ENCODE measurements at regions not wholly inside any gene's neighbourhood (a gene's known extent, or its start where the extent isn't known, plus 50 kb on each side); places are given as distances from the start of the nearest gene placed in this dataset.

- TF ChIP-seq POLR2AphosphoS5 (IDR thresholded peaks at IDR 0.05; ENCODE audit: low read depth, low read length) = no peak
- no peak for TF ChIP-seq REST (IDR thresholded peaks at IDR 0.05; ENCODE audit: insufficient read depth in 1 of 2, low read depth in 2 of 2, low read length in 2 of 2)
- no peak for TF ChIP-seq TAF1 (IDR thresholded peaks at IDR 0.05; ENCODE audit: borderline replicate concordance, insufficient read depth, low read length)
Measured at GRCh38 chr1:29639741-29640427, 403.6 kb downstream of the PTPRU start.

Measured in PFSK-1 (cell line).